ENCODE measurements at regions not wholly inside any gene's neighbourhood (a gene's known extent, or its start where the extent isn't known, plus 50 kb on each side); places are given as distances from the start of the nearest gene placed in this dataset.
A peak's percentile ranks its signal among the peaks of the same experiment; 100 is the strongest.
"Not testable (repeated sequence)": the region's sequence is repeated elsewhere in the genome, so short reads cannot be mapped to it uniquely, and the experiment has no call there.

- DNase-seq (ENCODE audit: low spot score in 2 of 2) (no peak), ATAC-seq (no peak)
- Mint-ChIP-seq H3K9me3 (no peaks in the 10 kb centered on the region), H3K27ac (no peak overlapping the region), H3K4me3 (no peak overlapping the region), H3K4me1 (peaks cover 8% of the 10 kb centered on the region), H3K36me3 (no peaks in the 10 kb centered on the region)
These were observed 234.7 kb downstream of the SETD4 start for GRCh38 chr21:35825370-35826353.

- ATAC-seq: no peak
- Mint-ChIP-seq H3K4me1 (peaks cover 5% of the 10 kb centered on the region), H3K9me3 (no peaks in the 10 kb centered on the region), H3K27ac (no peak overlapping the region), H3K36me3 (no peaks in the 10 kb centered on the region), H3K4me3 (no peak overlapping the region)
- no peak for DNase-seq (ENCODE audit: low spot score in 2 of 2)
These were observed 236.2 kb downstream of the SETD4 start for GRCh38 chr21:35824136-35824535.

GRCh38 chr21:35819134-35819533 is 241.2 kb downstream of the SETD4 start:
- H3K9me3 Mint-ChIP-seq: no peaks in the 10 kb centered on the region
- H3K36me3 Mint-ChIP-seq: no peaks in the 10 kb centered on the region
- no peaks in the 10 kb centered on the region for H3K4me1 Mint-ChIP-seq
- ATAC-seq (peak; percentile 52), DNase-seq (ENCODE audit: low spot score in 2 of 2) (no peak)
- H3K27ac Mint-ChIP-seq: no peak overlapping the region
- H3K4me3 Mint-ChIP-seq: no peak overlapping the region

DNA sequence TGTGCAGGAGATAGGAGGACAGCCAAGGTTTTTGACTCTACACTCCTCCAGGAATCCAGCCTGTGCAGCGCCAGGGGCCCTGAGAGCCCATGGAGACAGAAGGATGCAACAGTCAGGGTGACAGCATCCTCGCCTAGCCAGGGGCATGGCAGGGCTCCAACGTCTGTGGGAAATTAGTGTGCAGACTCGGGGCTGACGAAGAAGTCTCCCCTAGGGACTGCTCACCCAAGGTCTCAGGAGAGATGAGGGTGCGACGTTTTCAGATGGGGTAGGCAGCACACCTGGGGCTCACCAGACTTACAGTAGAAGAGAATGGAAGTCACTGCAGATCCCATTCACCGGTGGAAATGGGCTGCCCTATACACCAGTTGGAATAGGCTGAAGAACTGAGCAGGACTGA is 241.7 kb downstream of the SETD4 start:
- ATAC-seq: no peak
- H3K36me3 Mint-ChIP-seq: no peaks in the 10 kb centered on the region
- H3K4me3 Mint-ChIP-seq: no peak overlapping the region
- no peak for DNase-seq (ENCODE audit: low spot score in 2 of 2)
- no peaks in the 10 kb centered on the region for H3K9me3 Mint-ChIP-seq
- no peak overlapping the region for H3K27ac Mint-ChIP-seq
- H3K4me1 Mint-ChIP-seq: no peaks in the 10 kb centered on the region

DNA sequence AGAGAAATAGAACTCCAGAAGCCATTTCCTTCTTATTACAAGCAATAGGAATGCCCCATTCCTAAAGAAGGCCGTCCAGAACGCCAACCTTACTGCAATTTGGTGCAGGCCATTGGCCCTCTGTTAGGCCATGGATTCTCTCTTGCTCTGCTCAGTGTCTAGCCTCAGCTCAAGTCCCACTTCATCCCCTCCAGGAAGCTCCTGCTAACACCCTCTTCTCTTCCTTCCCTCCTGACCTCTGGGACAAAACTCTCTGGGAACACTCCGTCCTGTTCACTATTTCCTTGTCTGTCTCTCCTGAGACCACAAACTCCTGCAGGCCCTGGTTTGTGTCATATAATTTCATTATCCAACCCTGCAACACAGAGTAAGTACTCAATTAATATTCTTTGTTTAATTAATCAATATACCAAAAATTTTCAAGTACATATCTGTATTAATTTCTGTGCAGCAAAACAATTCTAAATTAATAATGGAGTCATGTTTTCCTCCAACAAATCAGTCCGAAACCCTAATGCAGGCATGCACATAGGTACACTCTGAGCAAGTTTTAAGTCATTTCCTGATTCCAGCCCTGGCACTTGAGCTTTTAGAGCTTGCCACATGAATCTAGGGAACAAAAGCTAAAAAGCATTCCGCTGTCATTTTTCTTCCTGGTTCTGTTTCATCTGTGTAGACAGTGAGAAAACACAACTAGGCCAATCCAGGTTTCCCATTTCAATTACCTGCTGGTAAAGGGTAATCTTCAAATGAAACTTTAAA is 245.3 kb downstream of the SETD4 start:
- Mint-ChIP-seq H3K4me1 (no peaks in the 10 kb centered on the region), H3K36me3 (no peaks in the 10 kb centered on the region), H3K9me3 (no peaks in the 10 kb centered on the region), H3K4me3 (no peak overlapping the region), H3K27ac (no peak overlapping the region)
- ATAC-seq (no peak), DNase-seq (ENCODE audit: low spot score in 2 of 2) (no peak)

- no peaks in the 10 kb centered on the region for H3K4me1 Mint-ChIP-seq
- H3K4me3 Mint-ChIP-seq: no peak overlapping the region
- DNase-seq (ENCODE audit: low spot score in 2 of 2) (no peak), ATAC-seq (no peak)
- H3K9me3 Mint-ChIP-seq: no peaks in the 10 kb centered on the region
- H3K27ac Mint-ChIP-seq: no peak overlapping the region
- no peaks in the 10 kb centered on the region for H3K36me3 Mint-ChIP-seq
These were observed 247.6 kb downstream of the SETD4 start for GRCh38 chr21:35812679-35813078.

DNA sequence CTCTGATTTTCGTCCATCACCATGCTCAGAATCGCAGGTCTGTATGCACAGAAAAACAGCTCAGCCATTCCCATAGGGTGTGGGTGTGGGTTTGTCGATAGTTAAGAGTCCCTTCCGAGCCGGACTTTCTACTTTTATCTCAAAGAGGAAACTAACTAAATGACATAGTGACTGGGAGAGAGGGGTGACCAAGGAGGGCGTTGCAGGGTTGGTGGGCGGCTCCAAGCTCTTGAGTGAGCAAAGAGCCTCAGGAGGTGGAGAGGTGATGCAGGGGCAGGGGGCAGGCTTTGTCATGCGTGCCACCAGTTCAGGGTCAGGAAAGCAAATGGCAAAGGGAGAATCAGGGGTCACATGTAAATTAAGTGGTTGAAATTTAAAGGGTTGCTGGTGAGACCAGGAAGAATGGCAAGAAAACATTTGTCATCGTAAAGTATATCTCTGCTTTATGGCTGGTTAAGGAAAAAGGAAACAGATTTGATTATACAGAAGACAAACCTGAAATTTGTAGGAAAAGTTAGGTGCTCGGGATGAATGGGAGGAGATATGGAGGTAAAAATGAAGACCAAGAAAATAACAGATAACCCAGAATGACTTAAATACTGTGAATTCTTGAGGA is 249.0 kb downstream of the SETD4 start:
- Mint-ChIP-seq H3K36me3 (no peaks in the 10 kb centered on the region), H3K9me3 (no peaks in the 10 kb centered on the region), H3K27ac (no peak overlapping the region), H3K4me1 (no peaks in the 10 kb centered on the region), H3K4me3 (no peak overlapping the region)
- no peak for ATAC-seq
- no peak for DNase-seq (ENCODE audit: low spot score in 2 of 2)

DNA sequence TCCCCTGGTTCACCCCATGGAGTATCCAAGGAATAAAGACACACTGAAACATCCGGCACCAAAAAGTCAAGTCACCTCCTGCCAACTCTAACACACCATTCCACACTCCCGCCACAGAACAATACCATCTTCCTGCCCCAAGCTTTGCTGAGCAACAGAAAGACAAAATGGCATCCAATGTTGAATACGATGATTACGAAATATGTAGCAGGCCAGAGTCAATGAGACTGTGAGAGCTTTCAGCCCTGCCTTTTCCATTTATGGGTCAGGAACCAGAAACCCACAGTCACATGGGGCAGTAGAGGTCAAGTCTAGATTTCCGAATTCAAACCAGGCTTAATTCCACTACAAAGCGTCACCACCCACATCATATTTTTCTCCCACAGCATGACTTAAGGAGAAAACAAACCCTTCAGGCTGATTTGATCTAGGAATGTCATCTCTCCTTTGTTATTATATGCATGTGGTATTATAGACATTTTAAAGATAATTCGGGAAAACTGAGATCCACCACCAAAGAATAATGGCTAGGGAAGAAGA is 249.8 kb downstream of the SETD4 start:
- no peaks in the 10 kb centered on the region for H3K4me1 Mint-ChIP-seq
- DNase-seq (ENCODE audit: low spot score in 2 of 2) (no peak), ATAC-seq (no peak)
- no peak overlapping the region for H3K4me3 Mint-ChIP-seq
- H3K36me3 Mint-ChIP-seq: no peaks in the 10 kb centered on the region
- H3K27ac Mint-ChIP-seq: no peak overlapping the region
- no peaks in the 10 kb centered on the region for H3K9me3 Mint-ChIP-seq

DNA sequence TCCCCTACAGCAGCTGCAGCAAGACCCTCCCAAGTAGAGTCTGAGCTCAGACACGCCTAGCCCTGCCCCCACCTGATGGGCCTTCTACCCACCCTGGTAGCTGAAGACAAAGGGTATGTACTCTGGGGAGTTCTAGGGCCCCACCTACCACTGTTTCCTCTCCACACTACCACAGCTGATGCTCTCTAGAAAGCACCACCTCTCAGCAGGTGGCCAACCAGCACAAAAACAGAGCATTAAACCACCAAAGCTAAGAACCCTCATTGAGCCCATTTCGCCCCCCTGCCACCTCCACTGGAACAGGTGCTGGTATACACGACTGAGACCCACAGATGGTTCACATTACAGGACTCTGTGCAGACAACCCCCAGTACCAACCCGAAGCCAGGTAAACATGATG is 258.9 kb downstream of the SETD4 start:
- no peak overlapping the region for H3K27ac Mint-ChIP-seq
- H3K4me1 Mint-ChIP-seq: no peaks in the 10 kb centered on the region
- no peak overlapping the region for H3K4me3 Mint-ChIP-seq
- no peak for DNase-seq (ENCODE audit: low spot score in 2 of 2)
- no peaks in the 10 kb centered on the region for H3K36me3 Mint-ChIP-seq
- no peak for ATAC-seq
- no peaks in the 10 kb centered on the region for H3K9me3 Mint-ChIP-seq

- not testable (repeated sequence) for H3K4me3 Mint-ChIP-seq; H3K9me3 Mint-ChIP-seq; DNase-seq (ENCODE audit: low spot score in 2 of 2); H3K27ac Mint-ChIP-seq; H3K36me3 Mint-ChIP-seq; ATAC-seq; H3K4me1 Mint-ChIP-seq
These were observed 259.4 kb downstream of the SETD4 start for GRCh38 chr21:35800796-35801385.

- no peak for DNase-seq (ENCODE audit: low spot score in 2 of 2)
- H3K27ac Mint-ChIP-seq: no peak overlapping the region
These were observed 263.5 kb downstream of the SETD4 start for GRCh38 chr21:35796844-35797243.

GRCh38 chr21:35794527-35794926 is 265.8 kb downstream of the SETD4 start:
- H3K27ac Mint-ChIP-seq; H3K4me3 Mint-ChIP-seq; H3K36me3 Mint-ChIP-seq; DNase-seq (ENCODE audit: low spot score in 2 of 2); H3K9me3 Mint-ChIP-seq; H3K4me1 Mint-ChIP-seq; ATAC-seq: not testable (repeated sequence)

More at GRCh38 chr21:35796844-35797243, 263.5 kb downstream of the SETD4 start:
- no peaks in the 10 kb centered on the region for H3K4me1 Mint-ChIP-seq
- no peaks in the 10 kb centered on the region for H3K9me3 Mint-ChIP-seq
- no peak for ATAC-seq
- no peaks in the 10 kb centered on the region for H3K36me3 Mint-ChIP-seq
- no peak overlapping the region for H3K4me3 Mint-ChIP-seq

DNA sequence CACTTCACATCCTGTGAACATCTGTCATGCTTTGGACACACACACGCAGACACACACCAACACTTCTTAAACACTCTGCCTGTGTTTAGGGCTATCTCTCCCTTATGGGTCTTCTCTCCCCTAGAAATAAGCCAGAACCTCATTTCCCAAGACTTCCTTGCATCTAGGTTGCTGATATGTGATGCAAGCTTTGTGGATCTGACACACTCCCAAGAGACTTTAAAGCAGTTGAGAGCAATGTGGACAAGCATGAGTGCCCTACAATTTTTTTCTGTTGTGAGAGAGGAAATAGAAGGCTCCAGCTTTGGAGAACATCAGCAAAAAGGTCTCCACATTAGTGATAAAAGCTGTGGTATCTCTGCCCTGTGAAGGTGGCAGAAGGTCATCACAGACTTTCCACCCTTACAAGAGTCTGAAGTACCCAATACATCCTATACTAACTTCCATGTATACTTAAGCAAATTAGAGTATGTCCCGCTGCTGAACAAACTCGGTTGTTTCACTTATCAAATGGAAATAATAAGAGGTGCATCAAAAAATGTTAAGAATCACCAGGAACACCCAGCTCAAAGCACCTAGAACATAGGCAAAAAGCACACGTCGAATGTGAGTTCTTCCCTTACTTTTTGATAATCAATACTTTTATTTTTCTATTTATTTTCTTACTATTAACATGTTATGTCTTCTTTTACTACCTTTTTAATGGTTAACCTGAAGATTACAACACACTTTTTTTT is 267.6 kb downstream of the SETD4 start:
- no peak for DNase-seq (ENCODE audit: low spot score in 2 of 2)
- Mint-ChIP-seq H3K9me3 (no peaks in the 10 kb centered on the region), H3K4me3 (no peak overlapping the region), H3K27ac (no peak overlapping the region), H3K4me1 (no peaks in the 10 kb centered on the region), H3K36me3 (no peaks in the 10 kb centered on the region)
- no peak for ATAC-seq

DNA sequence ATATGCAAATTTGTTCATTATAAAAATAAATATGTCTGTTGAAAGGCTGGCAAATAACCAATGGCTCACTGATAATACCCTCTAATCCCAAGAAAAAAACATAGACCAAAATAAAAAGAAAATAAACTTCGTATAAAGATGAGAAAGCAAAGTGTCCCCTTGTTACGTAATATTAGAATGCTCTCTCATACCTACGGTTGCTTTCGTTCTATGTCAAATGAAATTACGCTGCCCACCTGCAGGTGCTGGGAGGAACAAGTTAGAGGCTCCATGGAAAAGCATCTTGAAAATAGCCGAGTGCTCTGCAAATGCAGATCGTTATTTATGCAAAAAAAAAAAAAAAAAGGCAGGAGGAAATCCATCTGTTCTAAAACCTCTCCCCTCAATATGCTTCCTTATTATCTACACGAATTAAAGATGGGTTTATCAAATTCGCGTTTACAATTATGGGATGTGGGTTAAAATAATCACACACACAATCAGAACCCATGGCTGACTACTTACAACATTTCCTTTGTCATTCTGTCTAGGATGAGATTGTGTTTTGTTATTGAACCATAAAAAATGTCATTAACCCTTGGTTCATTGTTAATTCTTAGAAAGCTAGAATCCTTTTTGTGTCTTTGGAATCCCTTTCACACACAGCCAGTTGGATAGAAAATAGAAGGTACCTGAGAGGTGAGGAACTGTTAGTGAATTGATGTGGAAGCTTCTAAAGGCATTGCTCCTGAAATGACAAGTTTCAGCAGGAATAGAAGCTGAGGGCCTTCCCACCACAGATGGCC is 268.6 kb downstream of the SETD4 start:
- no peaks in the 10 kb centered on the region for H3K9me3 Mint-ChIP-seq
- no peak overlapping the region for H3K27ac Mint-ChIP-seq
- no peaks in the 10 kb centered on the region for H3K4me1 Mint-ChIP-seq
- no peak for DNase-seq (ENCODE audit: low spot score in 2 of 2)
- ATAC-seq: no peak
- no peaks in the 10 kb centered on the region for H3K36me3 Mint-ChIP-seq
- no peak overlapping the region for H3K4me3 Mint-ChIP-seq
